Stimulated activated CD4-positive, alpha-beta T cell treated with anti-CD3 and anti-CD28 coated beads, Interleukin-2, amount 100 ng/mL, for 24 hours (primary cell): ENCODE measurements at regions not wholly inside any gene's neighbourhood (a gene's known extent, or its start where the extent isn't known, plus 50 kb on each side); places are given as distances from the start of the nearest gene placed in this dataset.

Source experiments
- DNase-seq, 2 donors: peaks; one replicate each; pipeline ENCODE4 v3.0.0-alpha.2; 2020

DNA sequence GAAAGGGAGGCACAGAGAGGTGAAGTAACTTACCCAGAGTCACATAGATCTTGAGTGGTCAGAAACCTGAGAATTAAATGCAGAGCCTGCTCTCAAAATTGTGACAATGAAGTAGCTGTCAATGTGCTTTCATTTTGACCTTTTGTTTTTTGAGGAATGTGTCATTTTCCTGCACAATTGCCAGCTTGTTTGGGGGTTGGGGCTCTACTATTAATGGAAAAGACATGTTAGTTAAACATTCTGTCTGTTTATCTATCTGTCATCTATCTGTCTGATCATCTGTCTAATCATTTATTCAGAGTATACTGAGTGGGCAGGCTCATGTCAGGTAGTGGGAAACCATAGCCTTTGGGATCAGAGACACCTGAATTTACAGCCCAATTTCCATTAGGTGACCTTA is 428.4 kb downstream of the TSN start:
- no peak for DNase-seq

DNA sequence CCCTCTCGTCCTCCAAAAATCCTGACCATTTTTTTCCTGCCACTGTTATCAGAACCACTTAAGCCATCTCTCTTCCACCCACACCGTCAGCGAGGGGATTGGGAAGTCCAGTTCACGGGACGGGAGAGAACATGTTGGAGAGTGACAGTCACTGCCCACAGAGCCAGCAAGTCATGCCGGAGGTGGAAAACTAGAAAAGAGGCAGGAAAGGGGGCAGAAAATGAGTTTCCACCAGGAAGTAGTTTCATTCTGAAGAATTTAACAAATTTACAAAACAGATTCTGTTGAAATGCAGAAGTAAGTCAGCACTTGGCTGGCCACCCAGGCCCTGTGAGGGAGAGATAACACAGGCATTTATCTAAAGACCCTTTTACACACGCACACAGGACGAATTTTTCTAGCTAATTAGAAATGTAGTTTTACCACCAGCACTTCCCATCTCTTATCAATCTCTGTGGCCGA is 431.3 kb downstream of the TSN start:
- DNase-seq: no peak

DNA sequence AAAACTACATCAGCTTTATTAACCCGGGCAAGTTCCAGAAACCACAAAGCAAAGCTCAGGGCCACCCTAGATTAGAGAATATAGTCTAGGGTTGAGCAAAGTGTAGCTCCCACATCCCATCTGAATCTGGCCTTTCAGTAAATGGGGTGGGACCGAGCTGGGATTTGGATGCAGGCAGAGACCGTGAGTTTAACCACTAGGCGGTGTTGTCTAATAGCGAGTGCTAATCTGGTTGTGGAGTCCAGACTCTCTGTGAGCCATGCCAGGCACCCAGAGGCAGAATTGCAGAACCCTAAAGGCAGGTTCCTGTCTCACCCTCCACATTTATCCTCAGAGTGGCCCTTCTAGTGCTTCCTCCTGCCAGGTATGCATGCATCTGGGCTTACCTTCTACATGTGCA is 435.9 kb downstream of the TSN start:
- no peak for DNase-seq

DNA sequence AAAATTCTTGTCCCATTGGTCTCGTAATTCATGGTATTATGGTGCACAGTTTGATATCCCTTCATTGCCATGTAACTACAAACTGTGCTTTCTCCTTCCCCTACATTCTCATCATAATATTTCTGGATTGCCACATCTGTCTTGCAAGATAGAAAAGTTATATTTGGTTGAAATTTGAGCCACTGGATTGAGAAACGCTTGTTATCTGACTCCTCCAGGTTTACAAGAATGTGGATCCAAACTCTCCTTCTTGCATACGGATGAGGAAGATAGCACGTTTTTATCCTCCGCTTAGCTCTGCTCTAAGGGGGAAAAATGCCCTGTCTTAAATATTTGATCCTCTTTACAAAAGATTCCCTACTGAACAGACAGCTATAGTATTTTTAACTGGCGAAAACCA is 438.2 kb downstream of the TSN start:
- DNase-seq: no peak

DNA sequence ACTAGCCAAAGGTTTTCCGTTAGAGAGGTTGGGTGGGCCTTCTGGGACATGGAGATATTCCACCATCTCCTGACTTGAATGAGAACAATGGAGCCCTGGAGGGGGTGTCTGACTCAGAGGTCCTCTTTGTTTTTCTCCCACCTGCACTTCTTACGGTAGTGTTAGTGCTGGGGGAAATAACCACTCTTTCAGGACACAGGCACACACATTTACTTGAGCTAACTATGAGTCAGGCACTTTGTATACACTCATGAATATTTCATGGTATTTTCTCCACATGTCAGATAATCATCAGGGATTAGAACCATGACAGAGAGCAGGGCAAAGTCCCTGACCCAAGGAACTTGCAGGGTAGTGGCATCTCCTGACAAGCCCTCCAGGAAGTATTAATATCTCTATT is 439.1 kb downstream of the TSN start:
- no peak for DNase-seq

DNA sequence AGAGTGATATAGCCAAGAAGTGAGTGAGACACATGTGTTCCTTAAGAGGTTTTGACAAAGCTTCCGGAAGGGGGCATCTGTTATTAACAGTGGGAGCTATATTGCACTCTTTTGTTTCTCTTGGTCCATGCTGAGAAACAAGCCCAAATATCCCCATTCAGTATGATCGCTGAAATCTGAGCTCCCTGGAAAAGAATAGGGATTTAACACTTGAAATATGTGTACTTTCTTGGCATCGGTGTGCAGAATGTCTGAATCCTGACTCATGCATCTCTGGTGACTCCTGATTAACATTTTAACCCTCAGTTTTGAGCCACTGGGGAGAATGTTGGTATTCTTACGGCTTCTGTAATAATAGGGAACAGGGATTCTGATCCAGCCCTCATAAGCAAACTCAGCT is 448.1 kb downstream of the TSN start:
- no peak for DNase-seq

DNA sequence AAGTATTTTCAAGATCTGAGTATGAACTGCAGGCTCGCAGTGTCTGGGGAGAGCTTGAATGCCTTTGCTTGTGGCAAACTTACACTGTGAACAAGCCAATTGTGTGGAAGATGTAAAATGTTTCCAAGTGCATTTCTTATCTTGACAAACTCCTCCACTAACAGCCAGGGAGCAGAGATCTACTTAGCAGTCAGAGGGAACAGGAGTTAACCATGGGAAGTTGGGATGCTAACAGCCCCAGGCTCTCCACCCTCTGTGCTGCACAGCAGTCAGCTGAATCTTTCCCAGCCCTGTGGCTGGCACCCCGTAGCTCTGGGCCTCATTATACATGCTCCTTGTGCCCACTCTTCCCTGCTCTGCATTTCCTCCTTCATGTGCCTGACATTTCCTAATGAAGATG is 450.2 kb downstream of the TSN start:
- DNase-seq: no peak

DNA sequence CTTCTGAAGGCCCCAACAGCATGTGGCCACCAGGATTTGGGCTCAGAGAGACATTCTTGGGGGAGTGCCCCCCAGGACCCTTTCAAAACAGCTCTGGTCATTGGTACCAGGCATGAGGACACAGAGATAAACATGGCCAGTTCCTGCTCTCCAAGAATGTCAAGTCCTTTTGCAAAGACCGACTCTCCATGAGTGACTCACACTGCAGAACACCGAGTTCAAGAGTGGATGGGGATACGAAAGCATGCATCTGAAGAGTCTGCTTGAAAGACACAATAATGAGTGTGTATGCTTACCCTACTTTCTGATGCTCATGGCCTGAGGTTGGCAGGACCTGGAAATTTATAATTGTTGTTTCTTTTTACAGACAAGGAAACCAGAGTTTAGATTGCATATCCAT is 450.6 kb downstream of the TSN start:
- no peak for DNase-seq

DNA sequence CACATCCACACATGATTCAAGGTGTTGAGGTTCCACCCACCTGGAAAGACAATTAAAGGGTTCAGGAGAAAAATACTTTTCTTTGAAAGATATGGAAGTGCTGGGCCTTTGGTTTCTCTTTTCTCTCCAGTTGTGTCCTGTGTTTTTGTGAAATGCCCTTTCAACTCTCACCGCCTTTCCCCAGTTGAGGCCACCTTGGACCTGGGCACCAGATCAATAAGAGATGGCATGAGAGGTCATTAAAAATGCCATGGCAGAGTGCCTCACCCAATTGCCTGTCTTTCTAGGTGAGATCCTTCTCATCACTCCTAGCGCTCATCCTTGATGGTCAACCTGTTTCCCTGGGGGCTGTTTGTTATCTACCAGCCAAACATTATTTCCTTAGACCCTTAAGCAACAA is 453.9 kb downstream of the TSN start:
- DNase-seq: no peak

DNA sequence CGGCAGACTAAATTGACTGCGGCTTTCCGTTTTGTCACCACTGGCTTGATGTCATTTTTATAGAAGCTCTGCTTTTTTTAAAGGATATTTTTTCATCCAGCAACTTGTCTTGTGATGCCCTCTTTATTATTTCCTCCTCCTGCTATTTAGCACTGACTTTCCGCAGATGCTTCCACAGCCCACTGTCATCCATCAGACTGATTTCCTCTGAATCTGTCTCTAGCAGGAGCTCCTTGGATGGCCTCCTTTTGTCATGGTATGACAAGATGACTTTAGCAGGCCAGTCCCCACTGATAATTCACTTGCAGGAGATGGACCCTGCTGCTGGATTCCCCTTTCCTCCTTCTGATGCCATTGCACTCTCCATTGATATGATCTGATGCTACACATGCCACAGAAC is 454.6 kb downstream of the TSN start:
- DNase-seq: no peak

DNA sequence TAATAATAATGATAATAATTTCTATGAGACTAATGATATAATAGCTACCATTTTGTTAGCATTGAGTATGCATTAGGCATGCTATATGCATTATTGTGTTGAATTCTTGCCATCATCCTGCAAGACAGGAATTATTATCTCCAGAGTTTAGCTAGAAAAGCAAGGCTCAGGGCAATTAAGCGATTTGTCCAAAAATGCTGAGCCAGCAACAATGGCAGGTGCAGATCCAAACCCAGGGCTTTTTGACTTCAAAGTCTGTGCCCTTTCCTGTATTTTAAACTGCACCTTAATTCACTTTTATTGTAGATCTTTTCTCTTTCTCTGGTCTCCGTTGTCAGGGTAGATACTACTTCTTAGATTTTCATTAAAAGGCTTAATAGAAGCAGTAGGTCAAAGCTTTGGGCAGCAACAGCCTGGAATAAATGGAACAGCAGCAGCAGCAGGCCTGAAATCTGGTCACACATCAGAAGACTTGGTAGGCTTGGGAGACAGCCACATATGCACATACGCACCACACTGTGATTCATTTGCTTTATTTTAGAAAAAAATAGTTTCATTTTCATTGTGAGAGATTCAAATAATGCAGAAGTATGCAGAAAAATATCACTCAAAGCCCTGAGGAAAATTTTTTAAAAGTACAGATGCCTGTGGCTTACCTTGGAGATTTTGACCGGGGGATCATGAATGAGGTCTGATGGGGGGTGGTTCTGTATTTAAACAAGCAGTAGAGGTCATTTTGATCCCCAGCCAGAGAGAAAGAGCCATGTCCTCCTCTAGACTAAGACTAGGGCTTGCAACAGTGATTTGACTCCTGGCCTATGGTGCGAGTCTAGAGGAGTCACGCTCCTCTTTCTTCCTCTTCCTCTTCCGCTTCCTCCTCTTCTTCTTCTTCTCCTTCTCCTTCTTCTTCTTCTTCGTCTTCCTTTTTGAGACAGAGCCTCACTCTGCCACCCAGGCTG is 455.7 kb downstream of the TSN start:
- no peak for DNase-seq

DNA sequence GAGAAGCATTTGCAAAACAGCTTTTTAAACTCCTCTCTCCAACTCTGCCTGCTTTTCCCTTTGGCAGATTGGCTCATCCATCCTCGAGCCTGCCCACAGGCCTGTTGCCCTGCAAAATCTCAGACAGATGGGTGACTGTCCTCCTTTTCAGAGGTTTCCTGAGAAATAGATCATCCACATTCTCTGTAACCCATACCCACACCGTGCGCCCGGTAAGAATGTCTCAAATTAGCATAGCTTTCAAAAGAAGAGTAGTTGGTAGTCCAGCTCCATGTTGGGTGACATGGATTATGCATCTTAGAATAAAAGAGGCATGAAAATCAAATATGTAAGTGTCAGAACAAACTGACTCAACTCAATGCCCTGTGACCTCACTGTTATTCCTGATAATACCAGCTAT is 457.9 kb downstream of the TSN start:
- no peak for DNase-seq

DNA sequence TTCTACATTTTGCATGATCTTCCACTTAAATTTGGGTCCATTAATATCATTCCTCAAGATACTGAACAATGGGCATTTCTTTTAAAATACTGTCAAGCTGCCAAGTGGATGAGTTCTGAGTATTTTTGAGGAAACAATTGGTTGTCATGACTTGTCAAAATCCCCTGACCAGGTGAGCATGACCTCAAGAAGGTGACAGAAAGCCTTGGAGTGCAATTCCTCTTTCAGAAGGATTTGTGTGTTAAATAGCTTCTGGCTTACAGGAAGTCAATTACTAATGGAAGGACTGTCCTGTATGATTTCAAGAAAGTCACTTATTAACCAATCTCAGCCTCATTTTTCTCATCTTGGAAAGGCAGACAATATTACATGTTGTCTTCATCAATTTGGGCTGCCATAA is 460.6 kb downstream of the TSN start:
- no peak for DNase-seq

DNA sequence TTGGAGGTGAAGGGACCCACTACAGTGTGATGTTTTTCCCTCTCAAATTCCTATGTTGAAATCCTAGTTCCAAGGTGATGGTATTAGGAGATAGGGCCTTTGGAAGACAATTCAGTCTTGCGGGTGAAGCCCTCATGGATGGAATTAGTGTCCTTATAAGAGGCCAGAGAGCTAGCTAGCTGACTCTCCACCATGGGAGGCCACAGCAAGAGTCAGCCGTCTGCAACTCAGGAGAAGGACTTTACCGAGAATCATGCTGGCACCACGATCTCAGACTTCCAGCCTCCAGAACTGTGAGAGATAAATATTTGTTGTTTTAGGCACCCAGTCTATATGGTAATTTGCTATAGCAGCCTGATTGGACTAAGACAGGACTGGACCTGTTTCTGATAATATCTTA is 461.4 kb downstream of the TSN start:
- no peak for DNase-seq

DNA sequence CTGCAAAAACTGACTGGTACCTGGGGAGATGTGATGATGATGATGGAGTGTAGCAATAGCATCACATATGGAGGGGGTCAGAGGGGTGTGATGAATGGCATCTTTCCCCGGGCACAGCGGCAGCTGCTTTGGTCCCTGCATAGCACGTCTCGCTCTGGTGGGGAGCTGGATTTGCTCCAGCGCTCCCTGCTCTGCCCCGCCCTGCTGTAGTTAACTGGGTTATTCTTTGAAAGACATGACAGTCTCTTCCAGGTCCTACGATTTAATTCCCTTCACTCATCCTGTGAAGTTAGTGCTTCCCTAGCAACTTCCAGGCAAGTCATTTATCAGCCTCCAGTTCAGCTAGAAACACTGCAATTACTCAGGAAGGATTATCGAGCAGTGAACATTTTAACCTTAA is 463.1 kb downstream of the TSN start:
- DNase-seq: no peak

DNA sequence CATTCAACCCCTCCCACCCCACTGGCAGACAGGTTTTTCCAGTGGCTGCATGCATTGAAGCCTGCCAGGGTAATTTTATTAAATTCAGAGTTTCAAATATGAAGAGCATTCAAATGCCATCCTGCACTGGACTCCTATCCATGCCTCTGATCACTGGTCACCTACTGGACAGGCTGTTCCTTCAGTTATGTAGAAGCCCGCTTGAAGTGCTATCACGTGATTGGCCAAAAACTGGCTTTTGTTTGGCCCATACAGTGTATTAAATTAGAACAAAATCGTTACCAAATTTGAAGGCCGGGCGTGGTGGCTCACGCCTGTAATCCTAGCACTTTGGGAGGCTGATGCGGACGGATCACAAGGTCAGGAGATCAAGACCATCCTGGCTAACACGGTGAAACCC is 464.1 kb downstream of the TSN start:
- no peak for DNase-seq

DNA sequence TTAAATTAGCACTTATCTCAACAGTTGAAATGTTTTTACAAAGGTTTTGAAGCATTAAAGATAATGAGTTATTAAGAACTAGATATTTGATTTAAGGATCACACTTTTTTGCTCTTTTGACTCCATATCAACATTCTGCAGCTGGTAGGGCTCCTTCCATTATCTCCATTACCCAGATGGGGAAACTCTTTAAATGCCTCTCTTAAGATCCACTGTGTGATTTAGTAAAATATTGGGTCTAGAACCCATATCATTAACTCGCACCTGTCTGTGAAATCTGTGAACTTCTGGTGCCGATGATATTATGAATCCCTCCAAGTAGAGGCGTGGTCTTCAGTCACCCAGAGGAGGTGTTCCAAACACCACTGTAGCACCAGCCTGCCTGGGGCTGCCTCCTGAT is 466.2 kb downstream of the TSN start:
- DNase-seq: no peak

DNA sequence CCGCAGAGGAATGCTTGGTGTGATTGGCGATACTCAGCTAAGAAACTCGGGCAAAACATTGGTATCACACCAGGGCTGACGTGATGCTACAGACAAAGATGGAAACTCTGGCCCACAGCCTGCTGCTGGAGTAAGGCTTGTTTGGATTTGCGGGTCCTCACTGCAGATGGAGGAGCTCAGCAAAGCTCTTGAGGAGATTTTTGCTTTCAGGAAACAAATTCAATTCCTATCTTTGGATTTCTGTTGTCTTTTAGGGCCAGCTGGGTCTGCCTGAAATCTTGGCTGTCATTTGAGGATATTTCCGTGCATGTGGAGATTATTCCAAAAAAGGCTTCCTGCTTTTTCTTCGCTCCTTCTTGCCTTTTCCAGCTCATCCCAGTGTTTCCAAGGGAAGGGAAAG is 475.8 kb downstream of the TSN start:
- no peak for DNase-seq

DNA sequence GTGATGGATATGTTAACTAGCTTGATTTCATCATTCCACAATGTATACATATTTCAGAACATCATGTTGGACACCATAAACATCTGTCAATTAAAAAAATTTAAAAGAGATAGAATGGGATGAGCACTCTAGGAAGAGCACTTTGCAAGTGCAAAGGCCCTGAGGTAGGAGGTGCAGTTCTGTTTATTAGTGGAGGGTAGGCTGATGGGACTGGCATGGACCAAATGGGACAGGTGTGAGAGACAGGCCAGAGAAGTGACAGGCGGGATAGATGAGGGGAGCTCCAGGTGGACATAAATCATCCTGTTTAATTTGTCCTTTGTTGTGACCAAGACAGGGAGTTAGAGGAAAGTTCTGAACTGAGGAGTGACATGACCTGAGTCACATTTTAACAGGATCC is 477.9 kb downstream of the TSN start:
- DNase-seq: no peak

DNA sequence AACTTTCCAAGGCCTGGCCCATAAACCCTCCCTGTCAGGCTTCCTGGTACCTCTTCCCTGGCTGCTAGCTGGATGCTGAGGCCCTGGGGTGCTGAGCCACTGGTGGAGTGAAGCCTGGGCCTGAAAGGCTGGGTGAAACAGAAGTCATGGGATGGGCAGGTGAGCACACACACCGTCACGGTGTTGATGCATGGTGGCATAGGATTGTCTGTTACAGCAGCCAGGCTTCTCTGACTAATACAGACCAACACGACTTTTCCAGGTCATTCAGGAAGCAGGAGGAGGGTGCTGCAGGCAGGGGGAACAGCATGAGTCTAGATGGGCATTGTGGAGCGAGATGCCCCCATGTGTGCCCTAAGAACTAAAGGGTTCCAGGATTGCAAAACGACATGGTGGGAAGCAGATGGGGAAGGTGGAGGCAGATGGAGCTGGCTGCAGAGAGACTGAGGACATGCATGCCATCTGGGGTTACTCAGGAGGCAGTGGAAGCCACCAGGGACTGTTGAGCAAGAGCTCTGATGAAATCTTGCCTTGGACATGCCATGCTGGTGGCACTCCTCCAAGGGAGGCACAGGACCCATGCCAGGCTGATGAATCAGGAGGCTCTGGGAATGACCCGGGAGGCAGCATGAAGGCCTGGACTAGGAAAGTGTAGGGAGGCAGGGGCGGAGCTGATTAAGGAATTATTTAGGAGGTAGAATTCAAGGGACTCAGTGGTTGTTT is 480.9 kb downstream of the TSN start:
- no peak for DNase-seq

DNA sequence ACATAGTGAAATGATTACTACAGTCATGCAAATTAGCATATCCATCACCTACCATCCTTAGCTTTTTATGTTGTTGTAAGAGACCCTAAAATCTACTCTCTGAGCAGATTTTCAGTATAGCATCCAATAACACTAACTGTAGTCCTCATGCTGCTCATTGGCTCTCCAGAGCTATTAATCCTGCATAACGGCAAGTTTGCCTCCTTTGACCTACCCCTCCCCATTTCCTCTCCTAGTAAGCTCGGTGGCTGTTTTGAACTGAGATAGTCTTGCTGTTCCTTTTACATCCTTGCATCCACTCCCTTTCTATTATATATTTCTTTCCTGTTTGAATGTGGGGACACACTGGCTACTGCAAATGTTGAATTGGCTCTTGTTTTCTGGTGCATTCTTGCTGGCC is 481.5 kb downstream of the TSN start:
- DNase-seq: no peak

DNA sequence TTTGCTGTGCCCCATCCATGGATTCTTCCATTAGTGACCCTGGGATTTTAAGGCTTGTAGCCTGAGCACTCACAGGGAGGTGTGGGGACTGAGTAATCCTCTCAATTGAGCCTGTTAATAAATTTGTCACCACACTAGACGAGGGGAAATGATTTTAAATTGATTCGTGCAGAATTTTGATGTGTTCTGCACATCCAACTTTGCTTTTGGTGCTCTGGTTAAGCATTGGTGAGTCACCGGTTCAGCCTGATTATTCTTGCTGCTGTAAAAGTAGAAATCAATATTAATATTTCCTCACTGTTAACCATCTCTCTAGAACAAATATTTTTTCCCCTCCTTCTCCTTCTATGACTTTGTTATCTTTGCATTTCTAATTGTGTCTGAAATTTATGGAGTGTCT is 482.0 kb downstream of the TSN start:
- no peak for DNase-seq

DNA sequence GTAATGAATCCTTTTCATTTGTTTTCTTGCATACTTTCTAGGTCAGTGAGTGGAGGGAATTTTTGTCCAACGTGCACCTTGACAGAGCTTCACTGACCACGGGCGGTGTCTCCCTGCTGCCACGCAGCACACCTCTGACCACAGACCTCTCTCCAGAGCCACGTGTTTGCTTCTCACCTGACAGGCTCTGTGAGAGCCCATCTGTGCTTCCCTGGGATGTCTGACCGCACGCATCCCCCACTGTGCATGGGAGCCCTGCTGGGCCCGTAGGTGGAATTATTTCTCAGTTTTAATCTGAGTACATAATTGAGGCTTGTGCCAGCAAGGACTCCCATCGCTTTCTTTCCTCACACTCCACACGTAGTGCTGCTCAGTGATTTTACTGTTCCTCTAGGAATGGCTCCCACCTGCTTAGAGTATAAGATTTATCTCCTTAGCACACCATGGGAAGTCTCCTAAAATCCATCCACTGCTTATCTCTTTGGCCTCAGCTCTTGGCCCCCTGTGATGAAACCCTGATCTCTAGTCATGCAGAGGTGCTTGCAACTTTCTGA is 482.6 kb downstream of the TSN start:
- DNase-seq: no peak

DNA sequence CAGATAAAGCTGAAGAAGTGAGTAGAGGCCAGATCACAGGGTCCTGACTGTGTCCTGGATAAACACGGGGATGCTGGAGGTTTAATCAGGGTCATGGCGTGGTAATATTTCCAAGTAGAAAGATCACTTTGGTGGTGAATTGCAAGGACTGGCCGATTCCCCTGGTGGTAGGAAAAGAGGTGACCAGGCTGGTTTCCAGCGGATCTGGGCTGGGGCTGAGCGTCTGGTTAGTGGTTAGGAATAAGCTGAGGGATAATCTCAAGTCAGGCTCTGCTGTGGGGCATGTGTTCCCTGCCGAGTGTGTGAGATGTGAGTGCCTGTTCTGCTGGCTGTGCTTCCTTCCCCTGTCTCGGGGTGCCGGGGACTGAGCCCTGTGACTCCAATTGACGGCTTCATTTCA is 484.0 kb downstream of the TSN start:
- no peak for DNase-seq
